ENCODE measurements at regions not wholly inside any gene's neighbourhood (a gene's known extent, or its start where the extent isn't known, plus 50 kb on each side); places are given as distances from the start of the nearest gene placed in this dataset.
"Not testable (repeated sequence)": the region's sequence is repeated elsewhere in the genome, so short reads cannot be mapped to it uniquely, and the experiment has no call there.

DNA sequence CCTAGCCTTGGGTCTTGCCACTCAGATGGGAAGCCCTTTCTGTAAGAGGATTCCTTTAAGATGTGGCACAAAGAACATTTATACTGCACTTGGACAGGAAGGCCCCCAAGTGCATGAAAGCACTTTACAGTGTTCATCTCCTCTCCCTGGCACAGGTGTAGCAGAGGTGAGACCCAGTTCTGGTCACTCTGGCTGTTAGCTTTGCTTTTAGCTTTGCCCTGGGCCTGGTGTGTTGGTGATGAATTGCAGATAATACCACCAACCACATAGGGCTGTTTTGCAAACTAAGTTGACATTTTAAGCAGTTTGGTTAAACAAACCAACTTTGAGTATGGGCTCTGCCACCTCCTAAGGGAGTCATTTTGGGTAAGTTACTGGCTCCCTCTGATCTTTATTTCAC, 296.3 kb downstream of the BCL2L11 start:
- H3K4me3 ChIP-seq (replicated peaks in 1 of 4; ENCODE audit: control extremely low read depth in 1 of 4, insufficient read depth in 1 of 4, low read depth in 3 of 4, low read length in 4 of 4); H3K36me3 ChIP-seq (ENCODE audit: control insufficient read depth, insufficient read depth, low read length); H3K9me3 ChIP-seq (ENCODE audit: control insufficient read depth, insufficient read depth, low read depth, low read length); DNase-seq (ENCODE audit: low read depth in 2 of 2); H3K27me3 ChIP-seq (ENCODE audit: control insufficient read depth, insufficient read depth, low read length); H4K20me1 ChIP-seq (ENCODE audit: control insufficient read depth, extremely low read depth, insufficient read depth, low read length); H3K4me2 ChIP-seq (ENCODE audit: extremely low read depth, insufficient read depth, low read length); H3K27ac ChIP-seq (ENCODE audit: insufficient read depth, low read length); H3K9ac ChIP-seq (ENCODE audit: insufficient read depth, low read length); H3K4me1 ChIP-seq (ENCODE audit: control insufficient read depth, extremely low read depth, insufficient read depth, low read length); H2AFZ ChIP-seq (ENCODE audit: low read length): not testable (repeated sequence)
- peaks cover 21% of the 10 kb centered on the region for H3K79me2 ChIP-seq (ENCODE audit: control insufficient read depth, insufficient read depth, low read length)

DNA sequence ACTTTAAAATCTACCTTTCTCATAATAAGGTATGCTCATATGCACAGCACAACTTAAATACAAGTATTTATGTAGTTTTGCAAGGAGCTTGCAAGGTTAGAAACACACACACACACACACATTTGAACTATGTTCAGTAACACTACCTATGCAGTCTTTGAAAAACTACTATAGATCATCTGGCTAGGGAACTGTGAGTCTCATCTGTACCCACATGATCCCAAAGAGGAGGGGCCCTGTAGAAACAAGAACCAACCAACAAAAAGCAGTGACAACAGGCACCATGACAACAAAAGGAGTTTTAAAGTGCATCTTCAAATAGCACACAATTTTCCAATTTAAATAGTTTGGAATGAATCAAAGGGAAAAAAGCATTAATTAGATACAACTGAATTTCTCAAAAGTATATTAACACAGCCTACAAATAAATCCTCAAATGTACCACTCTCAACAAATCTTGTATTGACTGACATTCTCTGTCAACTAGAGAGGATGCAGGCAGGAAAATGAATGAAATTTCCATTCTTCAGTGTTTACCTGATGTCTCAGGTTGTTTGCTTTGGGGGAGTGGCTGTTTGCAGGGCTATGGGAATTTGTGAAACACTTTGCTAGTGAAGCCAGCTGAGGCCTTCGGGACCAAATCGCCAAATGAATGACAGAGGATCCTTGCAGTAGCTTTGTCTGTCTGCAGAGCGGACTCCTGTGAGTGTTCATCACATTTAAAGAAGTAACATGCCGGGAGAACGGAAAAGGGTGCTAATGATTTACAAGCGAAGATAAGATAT, 297.6 kb downstream of the BCL2L11 start:
- not testable (repeated sequence) for H3K4me3 ChIP-seq (replicated peaks in 1 of 4; ENCODE audit: control extremely low read depth in 1 of 4, insufficient read depth in 1 of 4, low read depth in 3 of 4, low read length in 4 of 4); H3K9ac ChIP-seq (ENCODE audit: insufficient read depth, low read length); H3K4me1 ChIP-seq (ENCODE audit: control insufficient read depth, extremely low read depth, insufficient read depth, low read length); DNase-seq (ENCODE audit: low read depth in 2 of 2); H3K27ac ChIP-seq (ENCODE audit: insufficient read depth, low read length); H3K4me2 ChIP-seq (ENCODE audit: extremely low read depth, insufficient read depth, low read length); H4K20me1 ChIP-seq (ENCODE audit: control insufficient read depth, extremely low read depth, insufficient read depth, low read length); H3K9me3 ChIP-seq (ENCODE audit: control insufficient read depth, insufficient read depth, low read depth, low read length); H3K27me3 ChIP-seq (ENCODE audit: control insufficient read depth, insufficient read depth, low read length); H3K36me3 ChIP-seq (ENCODE audit: control insufficient read depth, insufficient read depth, low read length); H2AFZ ChIP-seq (ENCODE audit: low read length)
- H3K79me2 ChIP-seq (ENCODE audit: control insufficient read depth, insufficient read depth, low read length): peaks cover 28% of the 10 kb centered on the region

DNA sequence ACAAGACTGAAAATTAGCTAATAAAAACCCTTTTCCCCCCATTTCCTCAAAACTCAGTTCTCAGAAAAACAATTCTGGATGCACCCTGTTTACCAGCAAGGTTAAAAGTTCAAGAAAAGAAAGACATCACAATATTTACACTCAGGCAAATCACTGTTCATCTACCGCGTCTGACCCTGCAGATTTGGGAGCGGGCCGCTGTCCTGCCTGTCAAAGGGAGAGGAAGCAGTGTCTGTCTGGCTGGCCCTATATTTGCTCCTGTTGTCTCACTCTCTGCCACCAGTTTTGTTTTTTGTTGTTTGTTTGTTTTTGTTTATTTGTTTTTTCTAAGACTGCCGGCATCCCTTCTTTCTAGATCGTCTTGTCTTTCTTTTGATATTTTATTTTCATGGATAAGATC, 299.4 kb downstream of the BCL2L11 start:
- not testable (repeated sequence) for DNase-seq (ENCODE audit: low read depth in 2 of 2)

DNA sequence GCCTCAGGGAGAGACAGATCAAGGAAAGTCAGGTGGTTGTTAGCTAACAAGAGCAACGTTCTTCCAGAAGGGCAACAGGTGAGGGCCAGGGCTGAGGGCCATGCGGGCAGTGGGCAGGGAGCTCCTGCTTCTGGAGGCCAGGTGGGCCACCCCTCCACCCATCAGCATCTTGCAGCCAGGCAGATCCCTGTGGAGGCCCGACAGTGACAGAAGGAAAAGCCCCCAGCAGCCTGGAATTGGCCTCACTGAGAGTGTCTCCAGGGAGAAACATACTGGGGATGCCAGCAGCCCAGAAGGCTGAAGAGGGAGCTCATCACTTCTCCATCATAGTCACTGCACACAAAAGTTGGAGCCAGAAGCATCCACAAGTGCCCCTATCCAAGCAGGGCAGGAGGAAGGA, 300.1 kb downstream of the BCL2L11 start:
- not testable (repeated sequence) for H3K27me3 ChIP-seq (ENCODE audit: control insufficient read depth, insufficient read depth, low read length); H3K4me2 ChIP-seq (ENCODE audit: extremely low read depth, insufficient read depth, low read length); H3K36me3 ChIP-seq (ENCODE audit: control insufficient read depth, insufficient read depth, low read length); H3K9ac ChIP-seq (ENCODE audit: insufficient read depth, low read length); DNase-seq (ENCODE audit: low read depth in 2 of 2); H2AFZ ChIP-seq (ENCODE audit: low read length); H3K4me3 ChIP-seq (replicated peaks in 1 of 4; ENCODE audit: control extremely low read depth in 1 of 4, insufficient read depth in 1 of 4, low read depth in 3 of 4, low read length in 4 of 4); H3K9me3 ChIP-seq (ENCODE audit: control insufficient read depth, insufficient read depth, low read depth, low read length); H4K20me1 ChIP-seq (ENCODE audit: control insufficient read depth, extremely low read depth, insufficient read depth, low read length); H3K27ac ChIP-seq (ENCODE audit: insufficient read depth, low read length); H3K4me1 ChIP-seq (ENCODE audit: control insufficient read depth, extremely low read depth, insufficient read depth, low read length)
- peaks cover 26% of the 10 kb centered on the region for H3K79me2 ChIP-seq (ENCODE audit: control insufficient read depth, insufficient read depth, low read length)

More for the DNA sequence above, 299.4 kb downstream of the BCL2L11 start:
- H3K36me3 ChIP-seq (ENCODE audit: control insufficient read depth, insufficient read depth, low read length); H2AFZ ChIP-seq (ENCODE audit: low read length); H3K27ac ChIP-seq (ENCODE audit: insufficient read depth, low read length); H3K27me3 ChIP-seq (ENCODE audit: control insufficient read depth, insufficient read depth, low read length); H4K20me1 ChIP-seq (ENCODE audit: control insufficient read depth, extremely low read depth, insufficient read depth, low read length); H3K4me3 ChIP-seq (replicated peaks in 1 of 4; ENCODE audit: control extremely low read depth in 1 of 4, insufficient read depth in 1 of 4, low read depth in 3 of 4, low read length in 4 of 4); H3K4me2 ChIP-seq (ENCODE audit: extremely low read depth, insufficient read depth, low read length); H3K4me1 ChIP-seq (ENCODE audit: control insufficient read depth, extremely low read depth, insufficient read depth, low read length); H3K9me3 ChIP-seq (ENCODE audit: control insufficient read depth, insufficient read depth, low read depth, low read length); H3K9ac ChIP-seq (ENCODE audit: insufficient read depth, low read length): not testable (repeated sequence)
- H3K79me2 ChIP-seq (ENCODE audit: control insufficient read depth, insufficient read depth, low read length): peaks cover 26% of the 10 kb centered on the region

DNA sequence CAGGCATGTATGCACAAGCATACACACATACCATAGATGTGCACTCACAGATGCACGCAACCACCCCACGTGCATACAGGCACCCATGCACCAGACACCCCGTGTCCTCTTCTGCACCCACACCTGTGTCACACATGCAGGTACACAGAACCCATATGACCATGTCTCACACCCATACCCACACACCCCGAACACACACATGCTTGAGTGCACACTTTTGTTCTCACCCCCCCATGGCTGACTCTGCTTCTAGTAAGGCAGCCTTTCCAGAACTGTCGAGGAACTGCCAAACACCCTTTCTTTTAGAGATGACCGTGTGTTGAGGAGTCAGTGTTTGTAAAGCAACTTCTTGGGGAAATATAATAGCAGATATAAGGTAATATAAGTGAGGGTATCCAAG, 301.2 kb downstream of the BCL2L11 start:
- not testable (repeated sequence) for DNase-seq (ENCODE audit: low read depth in 2 of 2); H3K4me2 ChIP-seq (ENCODE audit: extremely low read depth, insufficient read depth, low read length); H3K4me3 ChIP-seq (replicated peaks in 1 of 4; ENCODE audit: control extremely low read depth in 1 of 4, insufficient read depth in 1 of 4, low read depth in 3 of 4, low read length in 4 of 4); H3K27me3 ChIP-seq (ENCODE audit: control insufficient read depth, insufficient read depth, low read length); H3K27ac ChIP-seq (ENCODE audit: insufficient read depth, low read length); H3K9ac ChIP-seq (ENCODE audit: insufficient read depth, low read length); H4K20me1 ChIP-seq (ENCODE audit: control insufficient read depth, extremely low read depth, insufficient read depth, low read length); H2AFZ ChIP-seq (ENCODE audit: low read length); H3K9me3 ChIP-seq (ENCODE audit: control insufficient read depth, insufficient read depth, low read depth, low read length); H3K4me1 ChIP-seq (ENCODE audit: control insufficient read depth, extremely low read depth, insufficient read depth, low read length); H3K36me3 ChIP-seq (ENCODE audit: control insufficient read depth, insufficient read depth, low read length)
- peaks cover 27% of the 10 kb centered on the region for H3K79me2 ChIP-seq (ENCODE audit: control insufficient read depth, insufficient read depth, low read length)

DNA sequence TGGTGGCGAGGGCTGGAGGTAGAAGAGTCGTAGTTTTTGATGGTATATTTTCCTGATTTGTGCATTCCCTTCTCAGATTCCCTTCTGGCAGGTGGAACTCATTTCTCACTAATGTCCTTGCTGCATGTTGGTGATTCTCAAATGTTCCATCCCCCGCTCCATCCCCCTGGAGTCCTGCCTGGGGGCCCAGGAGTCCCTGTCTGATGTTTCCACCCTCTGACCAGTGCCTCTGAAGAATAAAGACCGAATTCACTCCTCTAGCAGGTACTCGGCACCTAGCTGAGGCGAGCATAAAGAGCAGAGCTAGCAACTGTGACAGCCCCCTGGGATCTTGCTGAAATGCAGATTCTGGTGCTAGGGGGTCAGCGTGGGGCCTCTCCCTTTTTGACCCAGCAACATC, 301.8 kb downstream of the BCL2L11 start:
- H2AFZ ChIP-seq (ENCODE audit: low read length); DNase-seq (ENCODE audit: low read depth in 2 of 2); H3K4me2 ChIP-seq (ENCODE audit: extremely low read depth, insufficient read depth, low read length); H3K4me3 ChIP-seq (replicated peaks in 1 of 4; ENCODE audit: control extremely low read depth in 1 of 4, insufficient read depth in 1 of 4, low read depth in 3 of 4, low read length in 4 of 4); H3K4me1 ChIP-seq (ENCODE audit: control insufficient read depth, extremely low read depth, insufficient read depth, low read length); H4K20me1 ChIP-seq (ENCODE audit: control insufficient read depth, extremely low read depth, insufficient read depth, low read length); H3K9ac ChIP-seq (ENCODE audit: insufficient read depth, low read length); H3K27ac ChIP-seq (ENCODE audit: insufficient read depth, low read length); H3K27me3 ChIP-seq (ENCODE audit: control insufficient read depth, insufficient read depth, low read length); H3K9me3 ChIP-seq (ENCODE audit: control insufficient read depth, insufficient read depth, low read depth, low read length); H3K36me3 ChIP-seq (ENCODE audit: control insufficient read depth, insufficient read depth, low read length): not testable (repeated sequence)
- peaks cover 31% of the 10 kb centered on the region for H3K79me2 ChIP-seq (ENCODE audit: control insufficient read depth, insufficient read depth, low read length)

DNA sequence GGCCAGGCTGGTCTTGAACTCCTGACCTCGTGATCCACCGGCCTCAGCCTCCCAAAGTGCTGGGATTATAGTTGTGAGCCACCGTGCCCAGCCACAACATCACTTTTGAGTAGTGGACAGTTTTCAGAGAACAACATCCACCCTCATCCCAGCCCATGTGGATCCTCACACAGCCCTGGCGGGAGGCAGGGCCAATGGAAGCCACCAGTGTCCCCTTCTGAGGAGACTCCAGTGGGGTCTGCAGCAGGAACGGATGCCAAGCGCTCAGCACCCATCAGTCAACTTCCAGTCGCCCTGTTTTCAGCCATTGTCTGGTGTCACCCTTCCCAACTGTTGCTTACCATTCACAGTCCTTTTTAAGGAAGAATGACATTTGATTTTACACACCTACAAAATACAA, 302.5 kb downstream of the BCL2L11 start:
- H3K9me3 ChIP-seq (ENCODE audit: control insufficient read depth, insufficient read depth, low read depth, low read length); H3K27ac ChIP-seq (ENCODE audit: insufficient read depth, low read length); H3K4me2 ChIP-seq (ENCODE audit: extremely low read depth, insufficient read depth, low read length); H3K4me1 ChIP-seq (ENCODE audit: control insufficient read depth, extremely low read depth, insufficient read depth, low read length); H2AFZ ChIP-seq (ENCODE audit: low read length); H4K20me1 ChIP-seq (ENCODE audit: control insufficient read depth, extremely low read depth, insufficient read depth, low read length); DNase-seq (ENCODE audit: low read depth in 2 of 2); H3K27me3 ChIP-seq (ENCODE audit: control insufficient read depth, insufficient read depth, low read length); H3K4me3 ChIP-seq (replicated peaks in 1 of 4; ENCODE audit: control extremely low read depth in 1 of 4, insufficient read depth in 1 of 4, low read depth in 3 of 4, low read length in 4 of 4); H3K9ac ChIP-seq (ENCODE audit: insufficient read depth, low read length); H3K36me3 ChIP-seq (ENCODE audit: control insufficient read depth, insufficient read depth, low read length): not testable (repeated sequence)
- peaks cover 30% of the 10 kb centered on the region for H3K79me2 ChIP-seq (ENCODE audit: control insufficient read depth, insufficient read depth, low read length)
